T-helper 2 cell treated with Interferon-gamma antibody and Interleukin-4, amounts not matched to agents 100 ng/mL and 5 ng/mL, for 36 hours (primary cell): ENCODE measurements at regions not wholly inside any gene's neighbourhood (a gene's known extent, or its start where the extent isn't known, plus 50 kb on each side); places are given as distances from the start of the nearest gene placed in this dataset.

Experiments used
- intact Hi-C: fragments of 100-400 bp; cut with micrococcal nuclease; formaldehyde crosslinking; loops from one replicate; pipeline ENCODE4 v1.15.1; 2023

DNA sequence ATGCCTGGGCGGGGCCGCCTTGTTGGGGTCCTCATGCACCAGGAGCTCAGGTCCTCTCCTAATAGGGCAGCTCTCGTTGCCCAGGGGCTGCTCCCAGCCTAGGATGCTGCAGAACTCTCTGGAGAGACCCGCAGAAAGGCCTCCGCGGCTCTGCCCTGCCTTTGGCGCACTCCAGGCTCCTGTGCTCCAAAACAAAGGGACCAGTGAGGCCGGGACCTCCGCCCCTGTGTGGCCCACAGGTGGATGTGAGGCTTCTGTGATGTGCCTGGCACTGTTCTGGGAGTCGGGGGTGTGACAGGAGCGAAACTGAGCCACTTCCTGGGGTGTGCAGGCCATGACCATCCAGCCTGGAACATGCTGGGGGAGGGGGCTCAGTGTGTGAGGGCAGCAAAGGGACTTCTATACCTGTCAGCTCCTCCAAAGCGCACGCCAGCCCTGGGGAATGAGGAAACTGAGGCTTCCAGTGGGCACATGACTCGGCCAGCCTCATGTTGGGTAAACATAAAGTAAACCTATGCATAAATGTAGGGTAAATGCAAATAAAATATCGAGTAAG lies 153.2 kb downstream of the IRF8 start:
- intact Hi-C loops: no loop called here

DNA sequence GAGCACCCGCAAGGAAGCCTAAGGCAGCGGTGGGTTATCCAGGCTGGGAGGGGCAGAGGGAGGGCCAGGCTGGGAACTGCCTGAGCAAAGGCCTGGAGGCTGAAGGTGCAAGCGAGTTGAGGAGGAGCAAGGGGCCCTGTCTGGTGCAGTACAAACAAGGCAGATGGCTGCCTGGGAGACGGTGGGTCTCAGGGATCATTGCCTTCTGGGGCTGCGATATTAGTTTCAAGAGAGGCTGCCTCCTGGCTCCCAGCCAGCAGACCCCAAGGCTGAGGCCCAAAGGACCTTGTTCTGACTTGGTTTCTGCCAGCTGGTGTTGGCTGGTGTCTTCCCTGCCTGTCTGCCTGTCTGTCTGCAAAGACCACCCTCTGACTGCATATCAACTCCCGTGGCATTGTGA lies 154.0 kb downstream of the IRF8 start:
- intact Hi-C loops: no loop called here

DNA sequence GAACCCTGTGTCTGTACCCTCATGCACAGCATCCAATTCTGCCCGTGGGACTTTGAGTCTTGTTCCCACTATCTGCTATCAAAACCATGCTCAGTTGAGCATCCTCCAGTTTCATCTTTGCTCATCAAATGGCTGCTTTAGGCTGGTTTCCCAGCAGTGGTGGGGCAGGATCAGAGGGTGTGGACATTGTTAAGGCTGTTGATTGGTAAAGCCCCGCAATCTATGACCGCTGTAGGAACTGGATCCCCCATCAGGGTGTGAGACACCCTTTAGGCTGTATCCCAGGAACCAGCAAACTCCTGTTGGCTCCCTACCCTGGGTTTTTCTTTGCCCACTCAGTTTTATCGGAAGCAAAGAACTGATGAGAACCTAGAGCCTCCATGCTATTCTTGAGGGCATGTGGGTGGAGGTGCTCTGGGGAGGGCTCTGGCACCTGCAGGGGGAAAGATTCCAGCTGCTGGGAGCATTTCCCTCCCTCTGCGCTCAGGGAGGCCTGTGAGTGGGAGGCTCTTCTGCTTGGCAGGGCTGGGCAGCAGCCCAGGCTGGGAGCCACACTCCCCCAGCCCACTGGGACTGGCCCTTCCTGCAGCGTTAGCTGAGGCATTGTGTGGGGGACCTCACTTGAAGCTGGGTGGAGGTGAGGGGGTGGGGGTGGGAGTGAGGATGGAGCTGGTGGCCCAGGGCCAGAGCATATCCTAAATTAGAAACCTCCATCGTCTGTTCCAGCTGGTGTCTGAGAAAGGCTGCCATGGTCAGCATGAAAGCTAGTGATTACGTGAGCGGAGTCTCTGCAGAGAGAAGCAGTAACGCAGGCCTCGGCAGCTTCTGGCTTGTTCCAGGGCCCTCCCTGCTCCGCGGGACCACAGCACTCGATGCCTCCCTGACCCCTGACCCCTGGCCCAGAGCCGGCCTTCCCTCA lies 160.6 kb downstream of the IRF8 start:
- intact Hi-C loops: no loop called here

DNA sequence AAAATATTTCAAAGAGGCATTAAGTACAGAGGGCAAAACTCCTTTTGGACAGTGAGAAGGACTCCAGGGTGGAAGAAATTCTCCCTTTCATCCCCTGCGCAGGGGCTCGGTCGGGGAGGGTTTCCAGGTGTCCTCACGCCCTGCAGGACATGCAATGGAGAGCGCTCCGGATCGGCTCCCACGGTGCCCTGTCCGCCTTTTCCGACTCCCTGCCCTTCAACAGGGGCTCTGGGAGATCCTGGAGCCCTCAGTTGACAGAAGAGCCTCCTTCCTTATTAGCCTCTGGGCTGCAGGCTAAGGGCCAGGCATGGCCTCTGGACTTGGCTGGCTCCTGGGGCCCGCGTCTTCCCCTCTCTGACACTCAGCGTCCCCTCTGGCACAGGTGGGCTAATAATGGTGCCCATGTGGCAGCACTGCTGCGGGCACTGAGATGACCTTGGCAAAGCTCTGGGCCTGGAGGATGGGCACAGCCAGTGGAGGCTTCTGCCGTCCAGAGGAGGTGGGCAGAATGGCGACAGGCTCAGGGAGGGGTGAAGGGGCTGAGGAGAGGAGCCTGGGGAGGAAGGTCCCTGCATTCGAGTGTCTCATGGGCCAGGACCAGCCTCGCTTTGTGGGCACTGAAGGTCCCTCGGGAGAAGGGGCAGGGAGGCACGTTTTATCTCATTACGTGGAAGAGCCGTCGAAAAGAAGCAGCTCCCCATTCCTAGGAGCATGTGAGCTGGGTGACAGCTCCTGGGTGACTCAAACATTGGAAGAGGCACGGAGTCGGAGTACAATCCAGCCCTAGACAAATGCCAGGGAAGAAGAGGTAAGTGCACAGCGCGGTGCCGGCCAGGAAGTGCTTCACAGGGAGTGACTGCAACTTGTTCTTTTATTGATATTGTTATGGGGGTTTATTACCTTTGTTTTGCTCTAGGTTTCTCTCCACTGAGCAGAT lies 161.7 kb downstream of the IRF8 start:
- intact Hi-C loops: no loop called here

DNA sequence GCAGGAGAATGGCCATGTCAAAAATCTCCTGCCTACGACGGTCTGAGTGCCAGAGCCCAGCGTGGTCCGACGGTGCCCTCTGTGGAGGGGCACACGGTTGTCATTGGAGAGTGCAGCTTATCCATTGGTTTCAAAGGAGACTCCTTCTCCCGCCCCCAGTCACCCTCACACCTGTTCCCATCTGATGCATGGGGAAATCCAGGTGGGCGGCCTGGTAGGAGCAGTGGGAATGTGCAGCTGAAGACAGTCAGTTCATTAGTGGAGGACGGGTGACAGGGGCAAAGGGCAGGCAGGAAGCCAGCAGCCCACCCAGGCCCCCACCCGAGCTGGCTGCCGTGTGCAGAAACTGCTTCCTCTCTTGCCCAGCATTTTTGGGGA lies 162.3 kb downstream of the IRF8 start:
- intact Hi-C loops: no loop called here

DNA sequence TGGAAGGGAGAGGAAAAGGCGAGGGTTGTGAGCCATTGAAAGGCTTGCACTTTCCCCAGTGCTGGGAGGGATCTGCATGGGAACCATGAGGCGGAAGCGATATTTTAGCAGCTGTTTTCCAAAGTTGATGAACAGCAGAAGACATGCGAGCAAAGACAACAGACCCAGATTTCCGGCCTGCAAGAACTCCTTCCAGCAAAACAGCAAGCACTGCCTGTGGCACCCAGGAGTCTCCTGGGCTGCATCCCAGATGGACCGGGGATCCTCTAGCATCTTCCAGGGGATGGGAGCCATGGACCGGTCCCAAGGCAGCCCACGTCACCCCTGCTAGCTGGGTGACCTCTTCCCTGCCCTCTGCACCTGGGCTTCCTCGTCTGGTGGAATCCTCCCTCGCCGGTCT lies 162.8 kb downstream of the IRF8 start:
- intact Hi-C loops: no loop called here

DNA sequence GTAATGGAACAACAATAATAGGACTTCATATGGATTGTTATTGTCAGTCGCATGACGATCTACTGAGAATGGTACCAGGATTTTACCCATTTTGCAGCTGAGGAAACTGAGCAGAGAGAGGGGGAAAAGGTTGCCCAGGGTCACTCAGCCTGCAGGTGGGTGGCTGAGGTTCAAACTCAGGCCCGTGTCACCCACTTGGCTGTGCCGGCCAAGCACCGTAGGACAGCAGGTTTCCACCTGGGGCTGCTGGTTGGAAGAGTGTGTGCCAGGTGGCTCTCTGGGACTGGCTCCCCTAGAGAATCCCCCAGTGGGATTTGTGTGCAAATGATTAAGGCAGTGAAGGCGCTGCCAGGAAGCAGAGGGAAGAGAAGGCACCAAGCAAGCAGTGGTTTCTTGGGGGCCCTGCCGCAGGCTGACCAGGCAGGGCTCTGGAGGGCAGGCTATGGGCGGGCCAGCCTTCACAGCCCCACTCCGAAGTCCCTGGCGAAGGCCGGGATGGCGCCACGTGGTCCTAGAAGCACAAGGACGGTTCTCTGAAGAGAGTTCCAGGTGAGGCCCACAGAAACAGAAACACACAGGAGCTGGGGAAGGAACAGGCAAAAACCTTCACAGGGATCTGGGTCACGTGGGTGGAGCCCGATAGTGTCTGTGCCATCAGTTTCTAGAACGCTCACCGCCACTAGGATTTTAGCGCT lies 163.5 kb downstream of the IRF8 start:
- intact Hi-C loops: no loop called here

DNA sequence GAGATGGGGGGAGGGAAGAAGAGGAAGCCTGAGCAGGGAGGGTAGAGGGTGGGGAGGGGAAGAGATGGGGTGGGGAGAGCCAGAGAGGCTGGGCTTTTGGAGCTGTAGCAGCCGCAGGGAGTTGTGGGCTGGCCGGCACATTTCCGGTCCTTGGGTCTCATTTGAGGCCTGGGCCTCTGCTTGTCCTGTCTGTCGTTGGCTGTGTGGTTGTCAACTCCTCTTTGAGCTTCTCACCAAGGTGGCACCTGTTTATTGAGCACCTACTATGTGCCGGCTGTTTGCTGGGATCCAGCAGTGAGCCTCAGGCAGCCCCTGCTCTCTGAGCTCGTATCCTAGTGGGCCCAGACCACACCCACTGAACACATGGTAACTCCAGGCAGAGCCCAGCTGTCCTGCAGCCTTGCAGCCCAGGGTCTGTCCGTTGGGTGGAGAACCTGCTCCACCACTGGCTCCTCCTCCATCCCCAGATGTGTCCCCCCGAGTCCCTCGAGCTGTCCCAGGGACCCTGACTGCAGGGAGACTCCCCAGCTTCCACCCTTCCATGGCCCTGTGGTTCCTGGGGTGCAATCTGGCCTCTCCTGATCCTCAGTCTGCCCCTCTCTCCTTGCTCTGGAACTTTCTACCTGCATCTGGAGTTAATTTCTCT lies 164.9 kb downstream of the IRF8 start:
- intact Hi-C loops: no loop called here

DNA sequence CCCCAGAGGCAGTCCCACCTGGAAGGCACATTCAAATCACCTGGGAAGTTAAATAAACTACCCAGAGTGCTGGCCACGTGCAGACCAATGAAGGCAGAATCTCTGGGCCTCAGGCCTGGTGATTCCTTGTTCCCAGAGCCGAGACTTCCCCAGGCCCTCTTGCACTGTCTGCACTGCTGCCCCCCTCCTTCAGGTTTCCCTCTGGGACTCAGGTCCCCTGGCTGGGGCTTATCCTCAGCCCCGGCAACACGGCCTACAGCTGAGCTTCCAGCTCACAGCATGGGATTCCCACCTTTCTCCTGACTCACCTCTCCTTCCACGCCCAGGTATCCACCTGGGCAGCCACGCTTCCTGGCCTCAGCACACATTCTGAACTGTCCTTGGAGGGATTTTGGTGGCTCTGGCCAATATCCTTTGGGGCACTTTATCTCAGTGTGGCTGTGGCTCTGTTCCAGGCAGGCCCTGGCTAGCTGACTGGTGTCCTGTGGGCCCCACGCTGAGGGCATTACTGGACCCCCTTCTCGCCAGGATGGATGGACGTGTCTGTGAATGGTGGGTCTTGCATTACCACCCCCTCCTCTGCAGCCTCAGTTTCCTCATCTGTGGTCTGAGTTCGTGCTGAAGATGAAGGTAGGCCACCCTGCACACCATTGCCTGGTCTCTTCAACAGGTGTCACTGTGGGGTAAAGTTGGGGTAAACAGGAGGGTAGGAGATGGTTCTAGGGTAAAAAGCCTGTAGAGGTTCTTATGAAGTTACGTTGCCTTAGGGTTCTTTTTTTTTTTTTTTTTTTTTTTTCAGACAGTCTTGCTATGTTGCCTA lies 165.7 kb downstream of the IRF8 start:
- intact Hi-C loops: no loop called here

DNA sequence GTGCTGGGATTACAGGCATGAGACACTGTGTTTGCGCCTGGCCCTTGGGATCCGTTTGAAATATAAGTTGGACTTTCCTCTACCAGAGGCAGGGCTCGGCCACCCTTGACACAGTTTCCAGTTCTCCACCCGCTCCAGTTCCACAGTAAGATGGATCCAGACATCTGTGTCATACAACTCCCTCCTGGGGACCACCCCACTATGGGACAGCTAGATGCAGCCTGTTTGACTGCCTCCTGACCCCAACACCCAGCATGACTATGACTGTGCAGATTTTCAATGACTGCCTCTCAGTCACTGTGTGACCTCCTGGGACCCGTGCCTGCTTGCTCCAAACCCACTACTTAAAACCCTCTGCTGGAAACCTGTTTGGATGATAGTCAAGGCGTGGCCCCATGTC lies 166.7 kb downstream of the IRF8 start:
- intact Hi-C loops: no loop called here

DNA sequence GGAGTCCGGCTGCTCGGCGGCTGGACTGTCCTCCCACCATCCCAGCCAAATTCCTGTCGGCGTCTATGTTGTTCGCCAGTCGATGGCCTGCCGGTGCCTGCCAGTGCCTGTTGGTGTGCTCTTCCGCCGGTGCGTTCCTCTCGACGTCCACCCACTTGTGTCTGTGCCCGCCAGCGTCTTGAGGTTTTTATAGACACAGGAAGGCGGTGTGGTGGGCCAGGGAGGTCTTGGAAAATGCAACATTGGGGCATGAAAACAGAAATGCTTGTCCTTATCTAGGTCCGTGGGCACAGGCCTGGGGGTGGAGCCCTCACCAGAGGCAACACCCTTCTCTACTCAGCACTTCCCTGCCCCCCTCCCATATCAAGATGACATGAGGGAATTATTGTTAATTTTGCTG lies 167.8 kb downstream of the IRF8 start:
- intact Hi-C loops: no loop called here

DNA sequence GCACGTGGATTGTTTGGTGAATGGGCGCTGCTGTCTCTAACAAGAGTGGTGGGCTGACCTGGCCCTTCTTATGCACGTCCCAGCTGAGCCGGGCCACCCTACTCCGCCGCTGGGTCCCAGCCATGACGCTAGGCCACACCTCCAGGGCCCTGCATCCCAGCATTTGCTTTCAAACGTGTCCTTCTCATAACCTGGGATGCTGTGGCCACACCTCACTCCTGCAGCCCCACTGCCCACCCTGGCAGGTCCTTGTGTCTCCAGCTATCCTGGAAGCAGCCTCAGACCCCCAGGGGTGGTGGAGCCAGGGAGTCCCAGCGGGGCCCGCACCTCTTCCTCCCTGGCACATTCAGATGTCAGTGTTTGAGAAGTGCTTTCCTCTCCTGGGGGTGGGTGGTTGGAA lies 168.6 kb downstream of the IRF8 start:
- intact Hi-C loops: no loop called here

DNA sequence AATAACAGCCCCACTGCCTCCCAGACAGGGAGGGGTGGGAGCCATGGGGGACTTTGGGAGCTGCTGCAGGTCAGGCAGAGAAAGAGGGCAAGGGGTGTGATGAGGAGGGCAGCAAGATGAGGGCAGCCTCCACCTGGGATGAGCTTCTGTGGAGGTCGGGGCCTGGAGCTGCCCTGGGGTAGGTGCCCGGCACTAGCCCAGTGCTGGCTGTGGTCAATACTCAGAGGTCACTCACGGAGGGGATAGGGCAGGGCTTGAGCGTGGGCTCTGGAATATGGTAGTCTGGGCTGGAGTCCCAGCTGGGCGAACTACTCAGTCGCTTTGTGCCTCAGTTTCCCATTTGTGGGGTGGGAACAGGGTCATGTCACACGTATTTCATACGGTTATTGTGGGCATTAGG lies 169.0 kb downstream of the IRF8 start:
- intact Hi-C loops: no loop called here

DNA sequence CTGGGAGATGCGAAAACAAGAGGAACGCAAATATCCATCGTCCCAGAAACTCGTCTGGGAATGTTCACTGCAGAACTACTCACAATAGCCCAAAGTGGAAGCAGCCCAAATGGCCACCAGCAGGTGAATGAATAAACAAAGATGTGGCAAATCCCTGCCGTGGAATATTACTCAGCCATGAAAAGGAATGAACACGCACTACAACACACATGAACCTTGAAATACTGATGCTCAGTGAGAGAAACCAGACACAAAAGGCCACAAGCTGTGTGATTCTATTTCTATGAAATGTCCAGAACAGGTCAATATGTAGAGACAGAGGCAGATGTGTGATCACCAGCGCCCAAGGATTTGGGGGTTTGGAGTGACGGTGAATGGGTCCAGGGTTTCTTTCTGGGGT lies 169.8 kb downstream of the IRF8 start:
- intact Hi-C loops: no loop called here

DNA sequence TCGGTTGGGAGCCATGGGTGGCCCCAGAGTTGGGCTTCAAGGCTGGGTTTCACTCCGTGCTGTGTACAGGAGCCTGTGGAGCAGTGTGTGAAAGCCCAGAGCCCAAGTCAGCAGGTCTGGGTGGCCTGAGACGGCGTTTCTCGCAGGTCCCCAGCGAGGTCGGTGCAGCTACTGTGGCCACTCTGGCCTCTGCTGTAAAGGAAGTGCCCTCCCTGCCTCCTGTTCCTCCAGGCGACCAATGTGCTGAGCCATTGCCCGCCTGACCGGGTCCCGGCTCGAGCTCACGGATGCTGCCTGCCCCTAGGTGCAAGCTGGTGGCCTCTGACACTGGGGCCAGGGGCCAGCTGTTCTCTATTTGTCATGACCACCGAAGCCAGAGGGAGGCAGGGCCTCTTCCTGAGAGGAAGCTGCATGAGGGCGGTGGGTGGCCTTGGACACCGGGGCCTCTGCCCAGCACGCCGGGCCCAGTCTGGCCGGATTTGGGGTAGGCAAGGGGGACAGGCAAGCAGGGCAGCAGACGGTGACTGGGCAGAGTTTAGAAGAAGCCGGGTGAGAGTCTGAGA lies 170.9 kb downstream of the IRF8 start:
- intact Hi-C loops: no loop called here

DNA sequence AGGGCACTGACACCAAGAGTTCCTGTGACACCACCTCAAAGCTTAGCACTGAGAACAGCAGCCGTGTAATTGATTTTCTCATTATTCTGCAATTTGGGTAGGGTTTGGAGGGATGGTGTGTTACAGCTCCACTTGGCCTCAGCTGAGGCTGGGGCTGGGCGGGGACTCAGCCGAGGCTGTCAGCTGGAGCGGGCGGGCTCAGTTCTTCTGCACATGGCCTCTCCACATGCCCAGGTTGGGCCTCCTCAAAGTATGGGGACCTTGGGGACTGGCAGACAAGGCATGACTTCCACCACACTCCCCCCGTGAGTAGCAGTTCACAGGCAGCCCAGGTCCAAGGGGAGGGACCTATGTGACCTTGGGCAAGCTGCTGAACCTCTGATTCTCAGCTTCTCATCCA lies 171.5 kb downstream of the IRF8 start:
- intact Hi-C loops: no loop called here

DNA sequence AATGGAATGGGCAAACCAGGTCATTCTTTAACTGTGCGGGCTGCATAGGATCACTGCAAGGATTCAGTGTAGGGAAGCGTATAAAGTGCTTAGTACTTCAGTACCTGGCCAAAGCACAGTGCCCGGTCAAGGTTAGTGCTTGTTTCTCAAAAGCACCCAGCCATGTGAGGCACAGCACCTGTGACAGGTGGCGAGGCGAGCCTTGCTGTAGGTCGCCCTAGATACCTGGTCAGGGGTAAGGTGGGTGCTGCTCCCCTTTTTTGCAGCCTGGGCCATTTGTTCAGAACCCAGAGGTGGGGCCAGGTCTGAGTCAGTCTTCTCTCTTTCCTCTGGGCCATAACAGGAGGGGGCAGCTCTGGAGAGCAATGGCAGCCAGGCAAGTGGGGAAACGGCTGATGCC lies 172.0 kb downstream of the IRF8 start:
- intact Hi-C loops: no loop called here

DNA sequence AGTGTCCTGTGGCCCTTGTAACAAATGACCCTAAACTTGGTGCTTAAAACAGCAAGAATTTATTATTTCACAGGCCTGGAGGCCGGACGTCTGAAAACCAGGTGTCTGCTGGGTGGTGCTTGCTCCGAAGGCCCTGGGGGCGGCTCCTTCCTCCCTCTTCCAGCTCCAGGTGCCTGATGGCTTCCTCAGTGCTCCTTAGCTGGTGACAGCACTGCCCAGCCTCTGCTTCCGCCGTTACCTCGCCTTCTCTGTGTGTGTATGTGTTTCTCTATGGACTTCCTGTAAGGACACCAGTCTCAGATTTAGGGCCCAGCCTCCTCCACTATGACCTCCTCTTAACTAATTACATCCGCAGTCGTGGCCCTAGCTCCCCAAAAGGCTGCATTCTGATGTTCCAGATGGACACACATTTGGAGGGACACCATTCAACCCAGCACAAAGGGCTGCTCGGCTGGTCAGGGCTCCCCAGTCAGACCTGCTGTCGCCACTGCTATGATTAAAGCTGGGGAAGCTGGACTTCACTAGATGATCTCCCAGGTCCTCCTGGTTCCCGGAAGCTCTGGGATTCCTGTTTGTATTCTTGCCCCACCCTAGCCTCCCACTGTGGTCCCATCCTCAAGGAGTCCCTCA lies 172.8 kb downstream of the IRF8 start:
- intact Hi-C loops: loop anchor here (2.0 kb wide), 1 partner anchor 449 kb away; no protein-coding TSS in a partner anchor
